GM18868 (cell line): ENCODE measurements at regions not wholly inside any gene's neighbourhood (a gene's known extent, or its start where the extent isn't known, plus 50 kb on each side); places are given as distances from the start of the nearest gene placed in this dataset.

Experiments used
- ATAC-seq: cut with Tn5 transposase; IDR thresholded peaks from one replicate; pipeline ENCODE4 v1.9.1; 2021; ENCODE audit warnings: mild to moderate bottlenecking, moderate library complexity; ENCODE audit not compliant: unreplicated experiment

GRCh38 chr15:55031727-55032126 is 165.0 kb downstream of the RSL24D1 start:
- ATAC-seq: no peak

- ATAC-seq: no peak
Observed at GRCh38 chr15:55026381-55026780, 170.4 kb downstream of the RSL24D1 start.

GRCh38 chr15:55017635-55018034 is 179.1 kb downstream of the RSL24D1 start:
- ATAC-seq: no peak

- no peak for ATAC-seq
Observed at GRCh38 chr15:55016225-55016624, 180.5 kb downstream of the RSL24D1 start.

- no peak for ATAC-seq
Observed at GRCh38 chr15:55015093-55015445, 181.7 kb downstream of the RSL24D1 start.

GRCh38 chr15:55014391-55015092 is 182.2 kb downstream of the RSL24D1 start:
- no peak for ATAC-seq

- ATAC-seq: no peak
Observed at GRCh38 chr15:55008421-55008820, 188.3 kb downstream of the RSL24D1 start.

- no peak for ATAC-seq
Observed at GRCh38 chr15:55007561-55007960, 189.2 kb downstream of the RSL24D1 start.

- no peak for ATAC-seq
Observed at GRCh38 chr15:55005679-55006078, 191.1 kb downstream of the RSL24D1 start.

GRCh38 chr15:55003965-55004873 is 192.5 kb downstream of the RSL24D1 start:
- ATAC-seq: no peak

GRCh38 chr15:54998661-54999060 is 198.1 kb downstream of the RSL24D1 start:
- no peak for ATAC-seq

- no peak for ATAC-seq
Observed at GRCh38 chr15:54990793-54991192, 205.9 kb downstream of the RSL24D1 start.

- no peak for ATAC-seq
Observed at GRCh38 chr15:54987881-54988280, 208.9 kb downstream of the RSL24D1 start.

GRCh38 chr15:54979964-54980363 is 216.8 kb downstream of the RSL24D1 start:
- no peak for ATAC-seq

GRCh38 chr15:54962637-54963036 is 234.1 kb downstream of the RSL24D1 start:
- no peak for ATAC-seq

GRCh38 chr15:54960266-54960665 is 236.5 kb downstream of the RSL24D1 start:
- ATAC-seq: no peak

- ATAC-seq: no peak
Observed at GRCh38 chr15:54941417-54941816, 255.3 kb downstream of the RSL24D1 start.

GRCh38 chr15:54917312-54917711 is 279.4 kb downstream of the RSL24D1 start:
- no peak for ATAC-seq

- ATAC-seq: no peak
Observed at GRCh38 chr15:54915380-54915779, 281.4 kb downstream of the RSL24D1 start.

GRCh38 chr15:54884312-54884711 is 312.4 kb downstream of the RSL24D1 start:
- ATAC-seq: no peak

- no peak for ATAC-seq
Observed at GRCh38 chr15:54859982-54860381, 336.8 kb downstream of the RSL24D1 start.

- ATAC-seq: no peak
Observed at GRCh38 chr15:54854667-54855066, 342.1 kb downstream of the RSL24D1 start.
